Keratinocyte (primary cell): ENCODE measurements at regions not wholly inside any gene's neighbourhood (a gene's known extent, or its start where the extent isn't known, plus 50 kb on each side); places are given as distances from the start of the nearest gene placed in this dataset.

Experiments used
- DNase-seq: peaks from one replicate; pipeline ENCODE4 v3.0.0-alpha.2; 2011; ENCODE audit warnings: low read depth, missing footprints, low spot score
- FAIRE-seq: peaks from 2 replicates; lab custom pipeline; 2011; peaks lifted over from hg19 to GRCh38; lab: Jason Lieb, UNC
- H2AFZ ChIP-seq: 2 replicates; pipeline ENCODE4 v1.6.0; 2012; ENCODE audit warnings: low read length, control low read depth, inconsistent platforms; ENCODE audit not compliant: control insufficient read depth
- H3K27ac ChIP-seq: 2 replicates; pipeline ENCODE4 v1.5.1; 2011; ENCODE audit warnings: low read length; ENCODE audit not compliant: control insufficient read depth, insufficient read depth
- H3K27me3 ChIP-seq: 3 replicates; pipeline ENCODE4 v1.6.0; 2011; ENCODE audit warnings: low read length; ENCODE audit not compliant: control insufficient read depth, insufficient read depth; ENCODE audit errors: extremely low read depth
- H3K36me3 ChIP-seq, 2 experiments: 2 replicates in 1 of 2; 3 replicates in 1 of 2; pipeline ENCODE4 v1.5.1; 2011; ENCODE audit warnings: low read length in 2 of 2, mild to moderate bottlenecking in 1 of 2; ENCODE audit not compliant: control insufficient read depth in 2 of 2, insufficient read depth in 2 of 2; ENCODE audit errors: extremely low read depth in 1 of 2
- H3K4me1 ChIP-seq: 3 replicates; pipeline ENCODE4 v1.5.1; 2011; ENCODE audit warnings: low read length; ENCODE audit not compliant: control insufficient read depth, insufficient read depth; ENCODE audit errors: extremely low read depth
- H3K4me2 ChIP-seq: 3 replicates; pipeline ENCODE4 v1.6.0; 2011; ENCODE audit warnings: low read depth, low read length; ENCODE audit not compliant: control insufficient read depth, insufficient read depth; ENCODE audit errors: extremely low read depth
- H3K4me3 ChIP-seq, 3 experiments: fragments of 200-600 bp in 1 of 3; sonication (generic) in 1 of 3; 2 replicates in 2 of 3; 3 replicates in 1 of 3; pipeline ENCODE4 v1.5.1; 2011 to 2016; ENCODE audit warnings: low read length in 3 of 3, mild to moderate bottlenecking in 3 of 3, control low read depth in 2 of 3, inconsistent platforms in 1 of 3, low read depth in 1 of 3, mixed read lengths in 1 of 3, mixed run types in 1 of 3, moderate library complexity in 1 of 3; ENCODE audit not compliant: control insufficient read depth in 2 of 3, insufficient read depth in 2 of 3; ENCODE audit errors: extremely low read depth in 1 of 3
- H3K79me2 ChIP-seq: 2 replicates; pipeline ENCODE4 v1.6.0; 2012; ENCODE audit warnings: low read length; ENCODE audit not compliant: control insufficient read depth, insufficient read depth
- H3K9ac ChIP-seq: 3 replicates; pipeline ENCODE4 v1.6.0; 2011; ENCODE audit warnings: low read length; ENCODE audit not compliant: control insufficient read depth, insufficient read depth; ENCODE audit errors: extremely low read depth
- H3K9me1 ChIP-seq: 3 replicates; pipeline ENCODE4 v1.6.0; 2011; ENCODE audit warnings: low read length; ENCODE audit not compliant: control insufficient read depth, insufficient read depth; ENCODE audit errors: extremely low read depth
- H3K9me3 ChIP-seq: 2 replicates; pipeline ENCODE4 v1.5.1; 2012; ENCODE audit warnings: low read depth, low read length; ENCODE audit not compliant: control insufficient read depth
- H4K20me1 ChIP-seq: 3 replicates; pipeline ENCODE4 v1.6.0; 2011; ENCODE audit warnings: low read length; ENCODE audit not compliant: control insufficient read depth, insufficient read depth; ENCODE audit errors: extremely low read depth
- EZH2 ChIP-seq: IDR thresholded peaks from one replicate; pipeline ENCODE4 v1.6.1; 2012; ENCODE audit warnings: inconsistent platforms, mild to moderate bottlenecking, low read length, moderate library complexity
- dilution Hi-C: fragments of 300-500 bp; cut with MboI; formaldehyde crosslinking; loops from one replicate; pipeline ENCODE4 v1.7.0; 2020; ENCODE audit warnings: low sequenced_read_pairs; ENCODE audit not compliant: extremely low pct_ligation_motif_present
- TF ChIP-seq, protein P1 (sequence below), 3 experiments: IDR thresholded peaks in 1 of 3; conservative IDR thresholded peaks in 1 of 3; optimal IDR thresholded peaks in 1 of 3; 2 replicates in 2 of 3; 3 replicates in 1 of 3; pipeline versions ENCODE3 to v1.5.1; 2011; ENCODE audit warnings: low read length in 3 of 3, mild to moderate bottlenecking in 3 of 3, moderate library complexity in 2 of 3, control low read depth in 1 of 3, inconsistent platforms in 1 of 3; ENCODE audit not compliant: insufficient read depth in 2 of 3; ENCODE audit errors: extremely low read depth in 1 of 3

- no peak overlapping the region for H2AFZ ChIP-seq
These were observed 140.1 kb upstream of the ABCA1 start for GRCh38 chr9:105067895-105068580.

DNA sequence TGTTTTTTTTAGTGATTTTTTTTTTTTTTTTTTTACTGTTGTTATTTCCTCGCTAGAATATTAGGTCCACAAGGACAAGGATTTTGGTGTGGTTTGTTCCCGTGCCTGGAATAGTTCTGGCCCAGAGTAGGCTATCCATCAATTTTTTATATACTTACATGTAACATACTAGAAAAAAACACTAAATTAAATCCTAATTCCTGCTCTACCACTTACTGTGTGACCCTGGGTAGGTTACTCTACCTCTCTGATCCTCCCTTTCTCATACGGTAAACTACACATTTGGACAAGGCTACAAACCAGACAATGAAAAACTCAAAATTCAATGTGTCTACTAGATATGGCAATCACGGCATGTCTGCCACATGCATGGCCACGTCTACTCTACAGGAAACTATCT is 141.3 kb upstream of the ABCA1 start:
- Histone ChIP-seq H3K79me2 (no peaks in the 10 kb centered on the region), H3K9ac (no peak overlapping the region), H3K9me1 (no peaks in the 10 kb centered on the region), H4K20me1 (no peaks in the 10 kb centered on the region), H2AFZ (no peak overlapping the region), H3K4me3 (no peak overlapping the region), H3K27ac (no peak overlapping the region), H3K4me1 (peaks cover 47% of the 10 kb centered on the region), H3K4me2 (no peak overlapping the region), H3K27me3 (no peaks in the 10 kb centered on the region), H3K9me3 (peaks cover 3% of the 10 kb centered on the region), H3K36me3 (no peaks in the 10 kb centered on the region)
- dilution Hi-C loops = no loop called here
- TF ChIP-seq, protein P1, sequence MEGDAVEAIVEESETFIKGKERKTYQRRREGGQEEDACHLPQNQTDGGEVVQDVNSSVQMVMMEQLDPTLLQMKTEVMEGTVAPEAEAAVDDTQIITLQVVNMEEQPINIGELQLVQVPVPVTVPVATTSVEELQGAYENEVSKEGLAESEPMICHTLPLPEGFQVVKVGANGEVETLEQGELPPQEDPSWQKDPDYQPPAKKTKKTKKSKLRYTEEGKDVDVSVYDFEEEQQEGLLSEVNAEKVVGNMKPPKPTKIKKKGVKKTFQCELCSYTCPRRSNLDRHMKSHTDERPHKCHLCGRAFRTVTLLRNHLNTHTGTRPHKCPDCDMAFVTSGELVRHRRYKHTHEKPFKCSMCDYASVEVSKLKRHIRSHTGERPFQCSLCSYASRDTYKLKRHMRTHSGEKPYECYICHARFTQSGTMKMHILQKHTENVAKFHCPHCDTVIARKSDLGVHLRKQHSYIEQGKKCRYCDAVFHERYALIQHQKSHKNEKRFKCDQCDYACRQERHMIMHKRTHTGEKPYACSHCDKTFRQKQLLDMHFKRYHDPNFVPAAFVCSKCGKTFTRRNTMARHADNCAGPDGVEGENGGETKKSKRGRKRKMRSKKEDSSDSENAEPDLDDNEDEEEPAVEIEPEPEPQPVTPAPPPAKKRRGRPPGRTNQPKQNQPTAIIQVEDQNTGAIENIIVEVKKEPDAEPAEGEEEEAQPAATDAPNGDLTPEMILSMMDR (optimal IDR thresholded peaks at IDR 0.05 in 1 of 3, IDR thresholded peaks at IDR 0.05 in 1 of 3, conservative IDR thresholded peaks at IDR 0.05 in 1 of 3; ENCODE audit: extremely low read depth in 1 of 3, insufficient read depth in 2 of 3, low read length in 3 of 3) = no peak
- FAIRE-seq (no peak), DNase-seq (no peak)

More at GRCh38 chr9:105067895-105068580, 140.1 kb upstream of the ABCA1 start:
- Histone ChIP-seq H3K4me2 (no peak overlapping the region), H3K9me3 (peaks cover 3% of the 10 kb centered on the region), H3K27me3 (no peaks in the 10 kb centered on the region), H3K9ac (no peak overlapping the region), H3K9me1 (no peaks in the 10 kb centered on the region), H3K4me1 (peaks cover 57% of the 10 kb centered on the region), H3K4me3 (no peak overlapping the region), H3K79me2 (no peaks in the 10 kb centered on the region), H3K27ac (peak overlapping the region; percentile 17), H3K36me3 (no peaks in the 10 kb centered on the region), H4K20me1 (no peaks in the 10 kb centered on the region)
- dilution Hi-C loops = no loop called here
- FAIRE-seq (no peak), DNase-seq (no peak)
- no peak for TF ChIP-seq EZH2
- TF ChIP-seq, protein P1 (optimal IDR thresholded peaks at IDR 0.05 in 1 of 3, IDR thresholded peaks at IDR 0.05 in 1 of 3, conservative IDR thresholded peaks at IDR 0.05 in 1 of 3; ENCODE audit: extremely low read depth in 1 of 3, insufficient read depth in 2 of 3, low read length in 3 of 3) = no peak
